ENCODE measurements at regions not wholly inside any gene's neighbourhood (a gene's known extent, or its start where the extent isn't known, plus 50 kb on each side); places are given as distances from the start of the nearest gene placed in this dataset.

DNA sequence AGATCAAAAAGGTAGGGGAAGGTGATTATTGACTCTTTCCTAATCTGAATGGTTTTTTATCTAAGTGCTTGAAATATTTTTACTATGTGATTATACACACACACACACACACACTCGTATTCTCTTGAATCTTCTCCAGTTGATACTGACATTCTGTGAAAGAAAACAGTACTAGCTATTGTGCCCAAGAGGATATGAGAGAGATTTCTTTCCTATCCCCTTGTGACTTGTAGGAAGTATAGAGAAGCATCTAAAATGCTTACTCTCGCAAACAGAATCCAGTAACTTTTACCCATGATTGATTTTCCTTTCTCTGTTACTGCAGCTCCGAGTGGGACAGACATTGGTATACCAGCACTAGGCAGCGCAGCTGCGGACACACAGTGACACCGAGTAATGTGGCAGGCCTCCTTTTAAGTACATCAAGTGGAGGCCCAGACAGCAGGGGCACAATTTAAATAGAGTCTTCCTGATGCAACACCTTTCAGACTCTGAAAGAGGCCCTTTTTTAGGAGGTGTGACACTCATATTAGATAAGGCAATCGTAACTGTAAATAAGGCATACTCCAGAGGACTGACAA lies 421.0 kb upstream of the CNTN4 start:
- no peak for DNase-seq (ENCODE audit: low read depth)
- H3K4me3 ChIP-seq (ENCODE audit: low read depth, low read length), result no peak overlapping the region
- no peak for TF ChIP-seq MYC (IDR thresholded peaks at IDR 0.05; ENCODE audit: low read depth, low read length)
- TF ChIP-seq, protein P1, sequence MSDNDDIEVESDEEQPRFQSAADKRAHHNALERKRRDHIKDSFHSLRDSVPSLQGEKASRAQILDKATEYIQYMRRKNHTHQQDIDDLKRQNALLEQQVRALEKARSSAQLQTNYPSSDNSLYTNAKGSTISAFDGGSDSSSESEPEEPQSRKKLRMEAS (IDR thresholded peaks at IDR 0.05; ENCODE audit: low read depth, low read length), result no peak
- TF ChIP-seq, protein P2, sequence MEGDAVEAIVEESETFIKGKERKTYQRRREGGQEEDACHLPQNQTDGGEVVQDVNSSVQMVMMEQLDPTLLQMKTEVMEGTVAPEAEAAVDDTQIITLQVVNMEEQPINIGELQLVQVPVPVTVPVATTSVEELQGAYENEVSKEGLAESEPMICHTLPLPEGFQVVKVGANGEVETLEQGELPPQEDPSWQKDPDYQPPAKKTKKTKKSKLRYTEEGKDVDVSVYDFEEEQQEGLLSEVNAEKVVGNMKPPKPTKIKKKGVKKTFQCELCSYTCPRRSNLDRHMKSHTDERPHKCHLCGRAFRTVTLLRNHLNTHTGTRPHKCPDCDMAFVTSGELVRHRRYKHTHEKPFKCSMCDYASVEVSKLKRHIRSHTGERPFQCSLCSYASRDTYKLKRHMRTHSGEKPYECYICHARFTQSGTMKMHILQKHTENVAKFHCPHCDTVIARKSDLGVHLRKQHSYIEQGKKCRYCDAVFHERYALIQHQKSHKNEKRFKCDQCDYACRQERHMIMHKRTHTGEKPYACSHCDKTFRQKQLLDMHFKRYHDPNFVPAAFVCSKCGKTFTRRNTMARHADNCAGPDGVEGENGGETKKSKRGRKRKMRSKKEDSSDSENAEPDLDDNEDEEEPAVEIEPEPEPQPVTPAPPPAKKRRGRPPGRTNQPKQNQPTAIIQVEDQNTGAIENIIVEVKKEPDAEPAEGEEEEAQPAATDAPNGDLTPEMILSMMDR (IDR thresholded peaks at IDR 0.05; ENCODE audit: low read depth, low read length), result no peak
- no peak for TF ChIP-seq POLR2A (IDR thresholded peaks at IDR 0.05; ENCODE audit: extremely low read depth, insufficient read length)

DNA sequence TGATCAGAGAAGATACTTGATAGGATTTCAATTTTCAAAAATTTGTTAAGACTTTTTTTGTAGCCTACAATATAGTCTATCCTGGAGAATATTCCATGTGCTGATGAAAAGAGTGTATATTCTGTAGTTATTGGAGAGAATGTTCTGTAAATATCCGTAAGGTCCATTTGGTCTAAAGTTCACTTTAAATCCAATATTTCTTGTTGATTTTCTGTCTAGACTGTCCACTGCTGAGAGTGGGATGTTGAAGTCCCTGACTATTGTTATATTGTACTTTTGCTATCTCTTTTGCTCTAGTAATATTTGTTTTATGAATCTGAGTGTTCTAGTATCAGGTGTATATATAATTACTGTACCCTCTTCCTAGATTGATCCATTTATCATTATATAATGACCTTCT lies 406.2 kb upstream of the CNTN4 start:
- TF ChIP-seq, protein P2 (IDR thresholded peaks at IDR 0.05; ENCODE audit: low read depth, low read length), result no peak
- TF ChIP-seq MYC (IDR thresholded peaks at IDR 0.05; ENCODE audit: low read depth, low read length) (no peak), POLR2A (IDR thresholded peaks at IDR 0.05; ENCODE audit: extremely low read depth, insufficient read length) (no peak)
- TF ChIP-seq, protein P1 (IDR thresholded peaks at IDR 0.05; ENCODE audit: low read depth, low read length), result no peak
- no peak for DNase-seq (ENCODE audit: low read depth)
- H3K4me3 ChIP-seq (ENCODE audit: low read depth, low read length), result no peak overlapping the region

DNA sequence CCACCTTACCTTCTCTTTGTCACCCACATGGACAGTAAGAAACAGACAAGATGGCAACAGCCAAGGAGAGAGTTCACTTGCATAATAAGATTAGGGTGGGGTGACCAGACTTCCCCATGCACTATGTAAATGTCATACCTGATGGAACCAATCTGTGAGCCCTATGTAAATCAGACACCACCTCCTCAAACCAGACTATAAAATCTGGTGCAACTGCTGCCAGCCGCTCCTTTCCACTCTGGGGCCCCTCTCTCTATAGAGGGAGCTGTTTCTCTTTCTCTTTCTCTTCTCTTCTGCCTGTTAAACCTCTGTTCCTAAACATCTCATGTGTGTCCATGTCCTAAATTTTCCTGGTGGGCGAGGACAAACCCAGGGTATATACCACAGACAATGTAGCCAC lies 405.5 kb upstream of the CNTN4 start:
- DNase-seq (ENCODE audit: low read depth), result peak; percentile 44
- H3K4me3 ChIP-seq (ENCODE audit: low read depth, low read length), result no peak overlapping the region
- TF ChIP-seq, protein P2 (IDR thresholded peaks at IDR 0.05; ENCODE audit: low read depth, low read length), result no peak
- TF ChIP-seq, protein P1 (IDR thresholded peaks at IDR 0.05; ENCODE audit: low read depth, low read length), result no peak
- TF ChIP-seq POLR2A (IDR thresholded peaks at IDR 0.05; ENCODE audit: extremely low read depth, insufficient read length), result no peak
- TF ChIP-seq MYC (IDR thresholded peaks at IDR 0.05; ENCODE audit: low read depth, low read length), result no peak

DNA sequence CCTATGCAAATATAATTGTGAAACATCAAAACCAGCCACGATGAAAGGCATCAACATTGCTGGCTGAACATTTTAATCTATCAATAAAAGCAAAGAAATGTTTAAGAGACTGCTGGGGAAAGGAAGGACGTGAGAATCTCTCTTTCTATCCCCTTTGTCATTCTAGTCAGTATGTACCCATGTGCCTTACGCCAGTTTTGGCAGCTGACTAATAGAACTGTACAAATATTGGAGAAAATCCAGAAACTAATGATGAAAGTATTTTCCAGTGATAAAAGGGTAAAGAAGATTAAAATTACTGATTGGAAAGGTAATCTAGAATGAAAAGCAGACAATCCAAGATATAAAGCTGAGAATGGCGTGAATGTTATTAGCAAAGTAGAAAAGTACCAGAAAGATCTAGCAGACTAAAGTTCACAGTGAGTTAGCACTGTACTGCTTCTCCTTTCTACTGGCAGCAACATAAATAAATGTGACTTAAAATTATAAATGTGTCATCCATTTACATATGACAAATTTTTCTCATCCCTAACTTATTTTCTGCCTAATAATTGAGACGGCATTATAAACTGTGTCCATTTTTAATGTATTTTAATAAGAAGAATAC lies 401.9 kb upstream of the CNTN4 start:
- TF ChIP-seq, protein P1 (IDR thresholded peaks at IDR 0.05; ENCODE audit: low read depth, low read length), result no peak
- TF ChIP-seq MYC (IDR thresholded peaks at IDR 0.05; ENCODE audit: low read depth, low read length), result no peak
- TF ChIP-seq POLR2A (IDR thresholded peaks at IDR 0.05; ENCODE audit: extremely low read depth, insufficient read length), result no peak
- TF ChIP-seq, protein P2 (IDR thresholded peaks at IDR 0.05; ENCODE audit: low read depth, low read length), result no peak
- H3K4me3 ChIP-seq (ENCODE audit: low read depth, low read length), result no peak overlapping the region
- no peak for DNase-seq (ENCODE audit: low read depth)

DNA sequence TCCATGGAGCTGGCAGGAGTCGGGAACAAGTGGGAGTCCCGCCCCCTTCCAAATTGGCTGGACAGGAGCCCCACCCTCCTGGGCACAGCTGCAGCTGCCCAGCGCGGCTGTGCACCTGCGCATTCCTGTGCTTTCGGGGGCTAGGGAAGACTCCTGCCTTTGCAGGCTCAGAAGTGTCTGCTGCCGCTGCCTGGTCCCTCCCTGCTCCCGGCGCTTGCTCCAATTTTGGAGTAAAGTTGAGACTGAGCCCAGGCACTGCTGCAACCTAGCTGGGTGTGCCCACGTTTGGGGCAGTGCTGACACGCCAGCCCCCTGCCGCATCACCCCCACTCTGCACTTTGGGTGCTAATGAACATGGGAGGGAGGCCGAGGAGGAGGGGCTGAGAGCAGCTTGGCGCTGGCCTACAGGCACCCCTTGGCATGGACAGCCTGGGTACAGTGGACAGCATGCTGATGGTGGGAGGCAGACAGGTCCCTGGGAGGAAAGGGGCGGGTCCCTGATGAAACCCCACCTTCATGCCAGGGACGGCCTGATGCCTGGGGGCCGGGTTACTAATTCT lies 399.2 kb upstream of the CNTN4 start:
- no peak overlapping the region for H3K4me3 ChIP-seq (ENCODE audit: low read depth, low read length)
- TF ChIP-seq POLR2A (IDR thresholded peaks at IDR 0.05; ENCODE audit: extremely low read depth, insufficient read length) (no peak), MYC (IDR thresholded peaks at IDR 0.05; ENCODE audit: low read depth, low read length) (no peak)
- TF ChIP-seq, protein P1 (IDR thresholded peaks at IDR 0.05; ENCODE audit: low read depth, low read length), result no peak
- TF ChIP-seq, protein P2 (IDR thresholded peaks at IDR 0.05; ENCODE audit: low read depth, low read length), result no peak
- no peak for DNase-seq (ENCODE audit: low read depth)
